ENCODE measurements at regions not wholly inside any gene's neighbourhood (a gene's known extent, or its start where the extent isn't known, plus 50 kb on each side); places are given as distances from the start of the nearest gene placed in this dataset.

GRCh38 chr20:39851459-39851858 lies 837.6 kb downstream of the MAFB start:
- no peak for DNase-seq (ENCODE audit: low spot score)
- no peak for TF ChIP-seq CTCF (IDR thresholded peaks at IDR 0.05; ENCODE audit: extremely low read depth, missing control alignments)

DNA sequence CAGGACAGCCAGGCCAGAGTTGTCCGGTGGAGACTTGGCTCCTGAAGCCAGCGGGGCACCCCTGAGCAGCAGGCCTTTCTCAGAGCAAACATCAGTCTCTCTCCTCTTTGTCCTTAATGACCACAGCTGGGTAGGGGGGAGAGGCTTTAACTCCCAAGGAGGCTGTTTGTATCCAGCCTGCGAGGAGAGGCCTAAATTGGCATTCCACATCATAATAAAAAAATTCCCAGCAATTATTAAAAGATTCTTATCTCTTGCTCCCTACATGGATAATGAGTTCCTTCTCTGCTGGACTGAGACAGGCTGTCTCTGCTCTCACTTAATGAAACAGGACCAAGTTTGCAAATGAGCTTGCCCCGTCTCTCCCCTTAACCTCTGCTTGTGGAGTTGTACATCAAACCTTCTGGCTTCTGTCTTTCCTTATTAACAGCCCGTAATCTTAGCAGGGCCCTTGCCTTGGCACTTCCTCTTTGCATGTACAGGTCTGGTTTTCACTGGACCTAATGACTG lies 838.2 kb downstream of the MAFB start:
- no peak for TF ChIP-seq CTCF (IDR thresholded peaks at IDR 0.05; ENCODE audit: extremely low read depth, missing control alignments)

DNA sequence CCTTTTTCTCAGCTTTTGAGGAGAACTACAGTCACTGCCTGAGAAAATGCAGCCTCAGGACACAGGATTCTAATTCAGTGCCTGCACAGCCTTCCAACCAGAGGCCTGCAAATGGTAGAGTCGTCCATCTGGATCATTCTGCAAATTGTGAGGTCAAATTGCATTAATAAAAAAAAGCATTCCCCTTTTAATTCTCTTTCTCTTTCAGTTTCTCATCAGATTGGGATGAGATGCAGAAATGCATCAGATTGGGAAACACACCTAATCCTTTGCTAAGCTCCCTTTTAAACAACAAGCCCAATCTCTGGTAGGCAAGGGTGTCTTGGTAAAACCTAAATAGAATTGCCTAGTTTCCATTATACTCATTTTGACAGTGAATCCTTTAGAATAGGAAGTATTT lies 838.8 kb downstream of the MAFB start:
- DNase-seq (ENCODE audit: low spot score): no peak
- no peak for TF ChIP-seq CTCF (IDR thresholded peaks at IDR 0.05; ENCODE audit: extremely low read depth, missing control alignments)

More for the DNA sequence above, 838.2 kb downstream of the MAFB start:
- DNase-seq (ENCODE audit: low spot score): no peak

- DNase-seq (ENCODE audit: low spot score): no peak
- no peak for TF ChIP-seq CTCF (IDR thresholded peaks at IDR 0.05; ENCODE audit: extremely low read depth, missing control alignments)
Measured at GRCh38 chr20:39849664-39850063, 839.4 kb downstream of the MAFB start.

DNA sequence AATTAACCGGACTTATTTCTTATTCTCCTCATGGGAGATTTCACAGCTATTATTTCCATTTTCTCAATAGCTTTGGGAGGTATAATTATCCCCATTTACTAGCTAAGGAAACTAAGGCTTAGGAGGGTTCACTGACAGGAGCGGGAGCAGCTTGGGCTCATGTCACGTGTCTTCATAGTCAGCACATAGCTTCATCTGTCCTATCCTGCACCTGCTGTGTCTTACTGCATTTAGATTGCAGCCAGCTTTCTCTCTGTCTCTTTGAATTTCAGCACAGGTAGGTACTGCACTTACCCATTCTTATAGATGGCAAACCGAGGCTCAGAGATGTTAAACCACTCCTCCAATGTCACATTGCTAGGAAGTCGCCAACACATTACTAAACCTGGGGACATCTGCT lies 839.9 kb downstream of the MAFB start:
- TF ChIP-seq CTCF (IDR thresholded peaks at IDR 0.05; ENCODE audit: extremely low read depth, missing control alignments): no peak
- DNase-seq (ENCODE audit: low spot score): no peak

DNA sequence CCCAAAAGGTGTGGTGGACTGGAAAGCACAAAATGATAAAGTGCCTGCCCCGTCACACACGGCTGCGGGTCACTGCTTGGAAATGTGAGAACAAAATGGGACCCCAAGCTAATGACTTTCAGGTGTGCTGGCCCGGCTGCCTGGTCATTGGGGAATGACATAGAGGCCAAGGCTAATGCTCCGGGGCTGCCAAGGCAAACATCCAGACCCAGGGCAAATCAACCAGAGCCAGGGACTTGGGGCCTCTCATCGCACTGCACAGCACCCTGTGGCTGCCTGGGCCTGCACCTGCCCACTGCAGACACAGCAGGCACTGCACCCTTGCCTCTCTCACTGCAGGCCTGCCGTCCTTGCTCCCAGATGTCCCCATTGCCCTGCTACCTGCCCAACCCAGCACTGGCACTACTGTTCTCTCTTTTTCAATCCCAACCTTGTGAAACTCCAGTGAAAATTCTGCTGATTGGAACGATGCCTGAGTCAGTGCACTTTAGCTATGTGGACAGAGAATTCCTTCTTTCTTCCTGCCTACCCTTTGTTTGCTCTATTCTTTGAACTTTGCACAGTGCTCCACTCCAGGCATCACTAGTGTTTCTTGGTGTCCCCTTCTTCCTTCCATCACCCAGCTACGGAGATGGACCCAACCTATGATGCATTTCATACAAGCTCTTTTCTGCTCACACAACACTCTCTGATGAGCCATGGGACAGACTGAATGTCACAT lies 849.5 kb downstream of the MAFB start:
- TF ChIP-seq CTCF (IDR thresholded peaks at IDR 0.05; ENCODE audit: extremely low read depth, missing control alignments): no peak
- no peak for DNase-seq (ENCODE audit: low spot score)

- DNase-seq (ENCODE audit: low spot score): no peak
- TF ChIP-seq CTCF (IDR thresholded peaks at IDR 0.05; ENCODE audit: extremely low read depth, missing control alignments): no peak
Measured at GRCh38 chr20:39837561-39837960, 851.5 kb downstream of the MAFB start.
